ENCODE measurements at regions not wholly inside any gene's neighbourhood (a gene's known extent, or its start where the extent isn't known, plus 50 kb on each side); places are given as distances from the start of the nearest gene placed in this dataset.

- WGBS, 2 donors (ENCODE audit: extremely low coverage in 2 of 2, insufficient read length in 2 of 2, insufficient replicate concordance in 1 of 2): no CpG with 5 or more reads among the region's 2 CpGs
- H3K9me3 ChIP-seq (replicated peaks in 1 of 2; ENCODE audit: control insufficient read depth in 2 of 2, insufficient read depth in 1 of 2, low read depth in 1 of 2, low read length in 2 of 2): no peaks in the 10 kb centered on the region
- no peak overlapping the region for H2BK15ac ChIP-seq (ENCODE audit: low read length)
- H3K23ac ChIP-seq (ENCODE audit: low read depth, low read length, poor library complexity): no peak overlapping the region
- H2AFZ ChIP-seq (ENCODE audit: low read length): no peak overlapping the region
- no peak overlapping the region for H3K18ac ChIP-seq (ENCODE audit: low read length)
- H3K9ac ChIP-seq (ENCODE audit: low read depth, low read length, poor library complexity): no peak overlapping the region
- no peaks in the 10 kb centered on the region for H3K27me3 ChIP-seq (ENCODE audit: control insufficient read depth in 3 of 3, insufficient read depth in 3 of 3, low read depth in 1 of 3, low read length in 3 of 3)
- no peak for DNase-seq (ENCODE audit: low spot score)
- no peak overlapping the region for H2BK120ac ChIP-seq (ENCODE audit: low read depth, low read length)
- H4K91ac ChIP-seq (ENCODE audit: low read depth, low read length, poor library complexity): no peak overlapping the region
- no peak overlapping the region for H3K14ac ChIP-seq (ENCODE audit: low read length)
- H3K79me1 ChIP-seq (ENCODE audit: low read depth, low read length): no peaks in the 10 kb centered on the region
- no peak overlapping the region for H2BK5ac ChIP-seq (ENCODE audit: low read length)
- no peaks in the 10 kb centered on the region for H3K36me3 ChIP-seq (replicated peaks in 1 of 2; ENCODE audit: control insufficient read depth in 2 of 2, insufficient read depth in 2 of 2, low read length in 2 of 2)
- H3K27ac ChIP-seq (replicated peaks; ENCODE audit: low read length): no peak overlapping the region
- H3K4me1 ChIP-seq (ENCODE audit: control insufficient read depth in 2 of 2, insufficient read depth in 1 of 2, low read depth in 1 of 2, low read length in 2 of 2): no peaks in the 10 kb centered on the region
- no peak overlapping the region for H3K4me3 ChIP-seq (ENCODE audit: low read length in 2 of 2)
- no peak overlapping the region for H4K8ac ChIP-seq (ENCODE audit: low read depth, low read length)
- H3K4ac ChIP-seq (ENCODE audit: low read length): no peak overlapping the region
- no peak overlapping the region for H2BK12ac ChIP-seq (ENCODE audit: low read length)
- no peak overlapping the region for H3K4me2 ChIP-seq (ENCODE audit: insufficient read depth, low read length, poor library complexity, severe bottlenecking)
- H2AK5ac ChIP-seq (ENCODE audit: low read depth, low read length): no peak overlapping the region
Measured at GRCh38 chr13:72041165-72041564, 174.2 kb upstream of the DACH1 start.

DNA sequence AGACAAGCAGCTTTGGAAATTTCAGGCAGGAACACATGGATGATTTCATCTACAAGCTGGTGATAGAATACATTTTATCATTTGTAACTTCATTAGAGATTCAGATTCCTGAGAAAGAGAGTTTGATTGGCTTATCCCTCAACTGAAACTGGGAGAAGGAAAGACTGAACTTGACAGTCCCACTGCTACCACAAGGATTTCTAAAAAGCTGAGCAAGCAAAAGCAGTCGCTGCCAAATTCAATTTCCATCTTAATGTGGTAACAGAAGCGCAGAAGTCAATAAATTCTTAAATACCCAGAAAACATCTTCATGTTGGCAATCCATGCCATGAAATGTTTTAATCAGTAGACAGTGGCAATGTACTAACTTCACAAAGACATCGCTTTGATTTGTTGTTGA is 172.1 kb upstream of the DACH1 start:
- H3K4me1 ChIP-seq (ENCODE audit: control insufficient read depth in 2 of 2, insufficient read depth in 1 of 2, low read depth in 1 of 2, low read length in 2 of 2): no peaks in the 10 kb centered on the region

GRCh38 chr13:72029981-72030380 is 163.0 kb upstream of the DACH1 start:
- Histone ChIP-seq H3K79me1 (ENCODE audit: low read depth, low read length) (no peaks in the 10 kb centered on the region), H3K4me3 (ENCODE audit: low read length in 2 of 2) (no peak overlapping the region), H3K14ac (ENCODE audit: low read length) (no peak overlapping the region), H3K27ac (replicated peaks; ENCODE audit: low read length) (no peak overlapping the region), H3K4me2 (ENCODE audit: insufficient read depth, low read length, poor library complexity, severe bottlenecking) (no peak overlapping the region), H3K36me3 (replicated peaks in 1 of 2; ENCODE audit: control insufficient read depth in 2 of 2, insufficient read depth in 2 of 2, low read length in 2 of 2) (no peaks in the 10 kb centered on the region), H4K8ac (ENCODE audit: low read depth, low read length) (no peak overlapping the region), H3K23ac (ENCODE audit: low read depth, low read length, poor library complexity) (no peak overlapping the region), H3K4ac (ENCODE audit: low read length) (no peak overlapping the region), H3K27me3 (ENCODE audit: control insufficient read depth in 3 of 3, insufficient read depth in 3 of 3, low read depth in 1 of 3, low read length in 3 of 3) (no peaks in the 10 kb centered on the region), H2BK120ac (ENCODE audit: low read depth, low read length) (no peak overlapping the region), H2BK12ac (ENCODE audit: low read length) (no peak overlapping the region), H2BK15ac (ENCODE audit: low read length) (no peak overlapping the region), H2AK5ac (ENCODE audit: low read depth, low read length) (no peak overlapping the region), H4K91ac (ENCODE audit: low read depth, low read length, poor library complexity) (no peak overlapping the region), H2BK5ac (ENCODE audit: low read length) (no peak overlapping the region), H3K9ac (ENCODE audit: low read depth, low read length, poor library complexity) (no peak overlapping the region), H2AFZ (ENCODE audit: low read length) (no peak overlapping the region), H3K18ac (ENCODE audit: low read length) (no peak overlapping the region), H3K9me3 (replicated peaks in 1 of 2; ENCODE audit: control insufficient read depth in 2 of 2, insufficient read depth in 1 of 2, low read depth in 1 of 2, low read length in 2 of 2) (peaks cover 3 to 12% of the 10 kb centered on the region in 2 donors), H3K4me1 (ENCODE audit: control insufficient read depth in 2 of 2, insufficient read depth in 1 of 2, low read depth in 1 of 2, low read length in 2 of 2) (no peaks in the 10 kb centered on the region)
- no CpG with 5 or more reads among the region's 3 CpGs for WGBS, 2 donors (ENCODE audit: extremely low coverage in 2 of 2, insufficient read length in 2 of 2, insufficient replicate concordance in 1 of 2)
- no peak for DNase-seq (ENCODE audit: low spot score)

More for the DNA sequence above, 172.1 kb upstream of the DACH1 start:
- Histone ChIP-seq H2BK12ac (ENCODE audit: low read length) (no peak overlapping the region), H3K27me3 (ENCODE audit: control insufficient read depth in 3 of 3, insufficient read depth in 3 of 3, low read depth in 1 of 3, low read length in 3 of 3) (no peaks in the 10 kb centered on the region), H3K9me3 (replicated peaks in 1 of 2; ENCODE audit: control insufficient read depth in 2 of 2, insufficient read depth in 1 of 2, low read depth in 1 of 2, low read length in 2 of 2) (peaks cover 0 to 2% of the 10 kb centered on the region in 2 donors), H2BK120ac (ENCODE audit: low read depth, low read length) (no peak overlapping the region), H3K14ac (ENCODE audit: low read length) (no peak overlapping the region), H2BK15ac (ENCODE audit: low read length) (no peak overlapping the region), H2BK5ac (ENCODE audit: low read length) (no peak overlapping the region), H3K18ac (ENCODE audit: low read length) (no peak overlapping the region), H3K4me2 (ENCODE audit: insufficient read depth, low read length, poor library complexity, severe bottlenecking) (no peak overlapping the region), H3K4me3 (ENCODE audit: low read length in 2 of 2) (no peak overlapping the region), H3K36me3 (replicated peaks in 1 of 2; ENCODE audit: control insufficient read depth in 2 of 2, insufficient read depth in 2 of 2, low read length in 2 of 2) (no peaks in the 10 kb centered on the region), H3K9ac (ENCODE audit: low read depth, low read length, poor library complexity) (no peak overlapping the region), H2AK5ac (ENCODE audit: low read depth, low read length) (no peak overlapping the region), H3K4ac (ENCODE audit: low read length) (no peak overlapping the region), H3K23ac (ENCODE audit: low read depth, low read length, poor library complexity) (no peak overlapping the region), H4K91ac (ENCODE audit: low read depth, low read length, poor library complexity) (no peak overlapping the region), H3K79me1 (ENCODE audit: low read depth, low read length) (no peaks in the 10 kb centered on the region), H2AFZ (ENCODE audit: low read length) (no peak overlapping the region), H3K27ac (replicated peaks; ENCODE audit: low read length) (no peak overlapping the region), H4K8ac (ENCODE audit: low read depth, low read length) (no peak overlapping the region)
- no peak for DNase-seq (ENCODE audit: low spot score)
- WGBS, 2 donors (ENCODE audit: extremely low coverage in 2 of 2, insufficient read length in 2 of 2, insufficient replicate concordance in 1 of 2): no CpG with 5 or more reads among the region's 3 CpGs

DNA sequence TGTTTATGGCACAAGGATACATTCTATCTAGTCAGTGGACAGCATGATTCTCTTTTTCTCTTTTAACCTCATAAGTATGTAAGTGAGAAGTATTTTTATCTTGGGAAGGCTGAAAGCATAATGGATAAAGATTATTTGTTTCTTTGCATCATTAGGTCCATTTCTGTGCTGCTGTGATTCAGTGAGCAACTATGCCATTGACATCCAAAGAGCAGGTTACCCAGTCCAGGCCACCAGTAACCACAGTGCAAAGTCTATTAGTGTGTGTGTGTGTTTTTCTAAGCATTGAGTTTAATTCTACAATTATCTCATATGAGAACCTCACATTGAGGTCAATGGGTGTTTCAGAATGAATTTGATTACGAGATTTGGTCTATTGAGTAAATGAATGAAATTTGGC is 158.8 kb upstream of the DACH1 start:
- H3K4me3 ChIP-seq (ENCODE audit: low read length in 2 of 2): no peak overlapping the region
- no peak overlapping the region for H2BK15ac ChIP-seq (ENCODE audit: low read length)
- no peaks in the 10 kb centered on the region for H3K36me3 ChIP-seq (replicated peaks in 1 of 2; ENCODE audit: control insufficient read depth in 2 of 2, insufficient read depth in 2 of 2, low read length in 2 of 2)
- peaks cover 3 to 12% of the 10 kb centered on the region in 2 donors for H3K9me3 ChIP-seq (replicated peaks in 1 of 2; ENCODE audit: control insufficient read depth in 2 of 2, insufficient read depth in 1 of 2, low read depth in 1 of 2, low read length in 2 of 2)
- no peak overlapping the region for H3K4me2 ChIP-seq (ENCODE audit: insufficient read depth, low read length, poor library complexity, severe bottlenecking)
- H3K23ac ChIP-seq (ENCODE audit: low read depth, low read length, poor library complexity): no peak overlapping the region
- no peak overlapping the region for H4K91ac ChIP-seq (ENCODE audit: low read depth, low read length, poor library complexity)
- no CpG with 5 or more reads among the region's 1 CpG for WGBS, 2 donors (ENCODE audit: extremely low coverage in 2 of 2, insufficient read length in 2 of 2, insufficient replicate concordance in 1 of 2)
- H2BK12ac ChIP-seq (ENCODE audit: low read length): no peak overlapping the region
- H3K27ac ChIP-seq (replicated peaks; ENCODE audit: low read length): no peak overlapping the region
- no peak overlapping the region for H2BK120ac ChIP-seq (ENCODE audit: low read depth, low read length)
- H3K14ac ChIP-seq (ENCODE audit: low read length): no peak overlapping the region
- no peak overlapping the region for H3K18ac ChIP-seq (ENCODE audit: low read length)
- H3K4ac ChIP-seq (ENCODE audit: low read length): no peak overlapping the region
- H2BK5ac ChIP-seq (ENCODE audit: low read length): no peak overlapping the region
- no peak for DNase-seq (ENCODE audit: low spot score)
- H2AFZ ChIP-seq (ENCODE audit: low read length): no peak overlapping the region
- no peaks in the 10 kb centered on the region for H3K4me1 ChIP-seq (ENCODE audit: control insufficient read depth in 2 of 2, insufficient read depth in 1 of 2, low read depth in 1 of 2, low read length in 2 of 2)
- no peak overlapping the region for H2AK5ac ChIP-seq (ENCODE audit: low read depth, low read length)
- no peak overlapping the region for H3K9ac ChIP-seq (ENCODE audit: low read depth, low read length, poor library complexity)
- H3K27me3 ChIP-seq (ENCODE audit: control insufficient read depth in 3 of 3, insufficient read depth in 3 of 3, low read depth in 1 of 3, low read length in 3 of 3): no peaks in the 10 kb centered on the region
- H4K8ac ChIP-seq (ENCODE audit: low read depth, low read length): no peak overlapping the region
- H3K79me1 ChIP-seq (ENCODE audit: low read depth, low read length): no peaks in the 10 kb centered on the region

Measured in neuronal stem cell (in vitro differentiated cells).